ENCODE measurements at regions not wholly inside any gene's neighbourhood (a gene's known extent, or its start where the extent isn't known, plus 50 kb on each side); places are given as distances from the start of the nearest gene placed in this dataset.

- Histone ChIP-seq H3K27me3 (replicated peaks; ENCODE audit: control insufficient read depth, insufficient read depth, low read length) (no peaks in the 10 kb centered on the region), H3K9me3 (ENCODE audit: control insufficient read depth, low read length) (no peaks in the 10 kb centered on the region), H3K9ac (ENCODE audit: low read length) (no peak overlapping the region), H3K36me3 (ENCODE audit: control insufficient read depth, insufficient read depth, low read length, severe bottlenecking) (no peaks in the 10 kb centered on the region), H3K4me1 (ENCODE audit: control insufficient read depth, insufficient read depth, low read length) (no peaks in the 10 kb centered on the region), H3K4me3 (ENCODE audit: low read length) (no peak overlapping the region)
- DNase-seq (ENCODE audit: low read depth): no peak
These were observed 88.4 kb upstream of the AFF2 start for GRCh38 chrX:148412006-148412405.

GRCh38 chrX:148416142-148416541, 84.3 kb upstream of the AFF2 start:
- H3K9ac ChIP-seq (ENCODE audit: low read length): no peak overlapping the region
- no peaks in the 10 kb centered on the region for H3K27me3 ChIP-seq (replicated peaks; ENCODE audit: control insufficient read depth, insufficient read depth, low read length)
- no peaks in the 10 kb centered on the region for H3K9me3 ChIP-seq (ENCODE audit: control insufficient read depth, low read length)
- no peaks in the 10 kb centered on the region for H3K36me3 ChIP-seq (ENCODE audit: control insufficient read depth, insufficient read depth, low read length, severe bottlenecking)
- no peak for DNase-seq (ENCODE audit: low read depth)
- no peaks in the 10 kb centered on the region for H3K4me1 ChIP-seq (ENCODE audit: control insufficient read depth, insufficient read depth, low read length)
- no peak overlapping the region for H3K4me3 ChIP-seq (ENCODE audit: low read length)

- no peaks in the 10 kb centered on the region for H3K36me3 ChIP-seq (ENCODE audit: control insufficient read depth, insufficient read depth, low read length, severe bottlenecking)
- no peak for DNase-seq (ENCODE audit: low read depth)
- no peak overlapping the region for H3K4me3 ChIP-seq (ENCODE audit: low read length)
- H3K9ac ChIP-seq (ENCODE audit: low read length): no peak overlapping the region
- H3K4me1 ChIP-seq (ENCODE audit: control insufficient read depth, insufficient read depth, low read length): no peaks in the 10 kb centered on the region
- H3K9me3 ChIP-seq (ENCODE audit: control insufficient read depth, low read length): no peaks in the 10 kb centered on the region
- no peaks in the 10 kb centered on the region for H3K27me3 ChIP-seq (replicated peaks; ENCODE audit: control insufficient read depth, insufficient read depth, low read length)
These were observed 83.5 kb upstream of the AFF2 start for GRCh38 chrX:148416931-148417330.

- Histone ChIP-seq H3K9ac (ENCODE audit: low read length) (no peak overlapping the region), H3K4me3 (ENCODE audit: low read length) (no peak overlapping the region), H3K27me3 (replicated peaks; ENCODE audit: control insufficient read depth, insufficient read depth, low read length) (no peaks in the 10 kb centered on the region), H3K9me3 (ENCODE audit: control insufficient read depth, low read length) (no peaks in the 10 kb centered on the region), H3K36me3 (ENCODE audit: control insufficient read depth, insufficient read depth, low read length, severe bottlenecking) (no peaks in the 10 kb centered on the region), H3K4me1 (ENCODE audit: control insufficient read depth, insufficient read depth, low read length) (no peaks in the 10 kb centered on the region)
- DNase-seq (ENCODE audit: low read depth): no peak
These were observed 82.5 kb upstream of the AFF2 start for GRCh38 chrX:148417934-148418333.

GRCh38 chrX:148422526-148422925, 77.9 kb upstream of the AFF2 start:
- DNase-seq (ENCODE audit: low read depth): no peak
- no peaks in the 10 kb centered on the region for H3K9me3 ChIP-seq (ENCODE audit: control insufficient read depth, low read length)
- H3K36me3 ChIP-seq (ENCODE audit: control insufficient read depth, insufficient read depth, low read length, severe bottlenecking): no peaks in the 10 kb centered on the region
- no peaks in the 10 kb centered on the region for H3K27me3 ChIP-seq (replicated peaks; ENCODE audit: control insufficient read depth, insufficient read depth, low read length)
- H3K4me1 ChIP-seq (ENCODE audit: control insufficient read depth, insufficient read depth, low read length): no peaks in the 10 kb centered on the region
- H3K9ac ChIP-seq (ENCODE audit: low read length): no peak overlapping the region
- H3K4me3 ChIP-seq (ENCODE audit: low read length): no peak overlapping the region

GRCh38 chrX:148424570-148424969, 75.8 kb upstream of the AFF2 start:
- Histone ChIP-seq H3K9me3 (ENCODE audit: control insufficient read depth, low read length) (no peaks in the 10 kb centered on the region), H3K36me3 (ENCODE audit: control insufficient read depth, insufficient read depth, low read length, severe bottlenecking) (no peaks in the 10 kb centered on the region), H3K27me3 (replicated peaks; ENCODE audit: control insufficient read depth, insufficient read depth, low read length) (no peaks in the 10 kb centered on the region), H3K4me3 (ENCODE audit: low read length) (no peak overlapping the region), H3K4me1 (ENCODE audit: control insufficient read depth, insufficient read depth, low read length) (no peaks in the 10 kb centered on the region), H3K9ac (ENCODE audit: low read length) (no peak overlapping the region)
- no peak for DNase-seq (ENCODE audit: low read depth)

- no peak for DNase-seq (ENCODE audit: low read depth)
- Histone ChIP-seq H3K9ac (ENCODE audit: low read length) (no peak overlapping the region), H3K4me1 (ENCODE audit: control insufficient read depth, insufficient read depth, low read length) (no peaks in the 10 kb centered on the region), H3K27me3 (replicated peaks; ENCODE audit: control insufficient read depth, insufficient read depth, low read length) (no peaks in the 10 kb centered on the region), H3K4me3 (ENCODE audit: low read length) (no peak overlapping the region), H3K36me3 (ENCODE audit: control insufficient read depth, insufficient read depth, low read length, severe bottlenecking) (no peaks in the 10 kb centered on the region), H3K9me3 (ENCODE audit: control insufficient read depth, low read length) (no peaks in the 10 kb centered on the region)
These were observed 74.0 kb upstream of the AFF2 start for GRCh38 chrX:148426467-148426866.

GRCh38 chrX:148441387-148441786, 59.0 kb upstream of the AFF2 start:
- no peak overlapping the region for H3K4me3 ChIP-seq (ENCODE audit: low read length)
- no peak for DNase-seq (ENCODE audit: low read depth)
- no peaks in the 10 kb centered on the region for H3K27me3 ChIP-seq (replicated peaks; ENCODE audit: control insufficient read depth, insufficient read depth, low read length)
- H3K9me3 ChIP-seq (ENCODE audit: control insufficient read depth, low read length): no peaks in the 10 kb centered on the region
- no peak overlapping the region for H3K9ac ChIP-seq (ENCODE audit: low read length)
- H3K4me1 ChIP-seq (ENCODE audit: control insufficient read depth, insufficient read depth, low read length): no peaks in the 10 kb centered on the region
- no peaks in the 10 kb centered on the region for H3K36me3 ChIP-seq (ENCODE audit: control insufficient read depth, insufficient read depth, low read length, severe bottlenecking)

GRCh38 chrX:148443216-148443615, 57.2 kb upstream of the AFF2 start:
- Histone ChIP-seq H3K36me3 (ENCODE audit: control insufficient read depth, insufficient read depth, low read length, severe bottlenecking) (no peaks in the 10 kb centered on the region), H3K4me3 (ENCODE audit: low read length) (no peak overlapping the region), H3K27me3 (replicated peaks; ENCODE audit: control insufficient read depth, insufficient read depth, low read length) (no peaks in the 10 kb centered on the region), H3K9me3 (ENCODE audit: control insufficient read depth, low read length) (no peaks in the 10 kb centered on the region), H3K4me1 (ENCODE audit: control insufficient read depth, insufficient read depth, low read length) (no peaks in the 10 kb centered on the region), H3K9ac (ENCODE audit: low read length) (no peak overlapping the region)
- DNase-seq (ENCODE audit: low read depth): no peak

- Histone ChIP-seq H3K4me1 (ENCODE audit: control insufficient read depth, insufficient read depth, low read length) (no peaks in the 10 kb centered on the region), H3K9ac (ENCODE audit: low read length) (no peak overlapping the region), H3K36me3 (ENCODE audit: control insufficient read depth, insufficient read depth, low read length, severe bottlenecking) (no peaks in the 10 kb centered on the region), H3K9me3 (ENCODE audit: control insufficient read depth, low read length) (no peaks in the 10 kb centered on the region), H3K4me3 (ENCODE audit: low read length) (no peak overlapping the region), H3K27me3 (replicated peaks; ENCODE audit: control insufficient read depth, insufficient read depth, low read length) (no peaks in the 10 kb centered on the region)
- no peak for DNase-seq (ENCODE audit: low read depth)
These were observed 51.7 kb upstream of the AFF2 start for GRCh38 chrX:148448686-148449085.
